Hepatocyte (in vitro differentiated cells): ENCODE measurements at regions not wholly inside any gene's neighbourhood (a gene's known extent, or its start where the extent isn't known, plus 50 kb on each side); places are given as distances from the start of the nearest gene placed in this dataset.

Experiments
- CTCF ChIP-seq: fragments of 200-600 bp; sonication (generic); IDR thresholded peaks from 2 replicates; pipeline ENCODE4 v1.5.1; 2016; ENCODE audit warnings: antibody characterized with exemption, mild to moderate bottlenecking; ENCODE audit not compliant: poor library complexity
- EZH2 ChIP-seq: fragments of 200-600 bp; sonication (generic); IDR thresholded peaks from 2 replicates; pipeline ENCODE4 v1.6.1; 2016; ENCODE audit warnings: antibody characterized with exemption, mild to moderate bottlenecking, borderline replicate concordance
- EZH2phosphoT487 ChIP-seq: fragments of 200-600 bp; sonication (generic); IDR thresholded peaks from one replicate; pipeline ENCODE4 v1.6.1; 2018; ENCODE audit warnings: antibody characterized with exemption, mild to moderate bottlenecking, low read depth, moderate library complexity; ENCODE audit not compliant: unreplicated experiment, severe bottlenecking

- TF ChIP-seq CTCF (no peak), EZH2phosphoT487 (no peak), EZH2 (no peak)
Measured at GRCh38 chr3:13174011-13174802, 101.0 kb upstream of the IQSEC1 start.
